NCI-H2227 (cell line): ENCODE measurements at regions not wholly inside any gene's neighbourhood (a gene's known extent, or its start where the extent isn't known, plus 50 kb on each side); places are given as distances from the start of the nearest gene placed in this dataset.
A peak's percentile ranks its signal among the peaks of the same experiment; 100 is the strongest.
"Not testable (repeated sequence)": the region's sequence is repeated elsewhere in the genome, so short reads cannot be mapped to it uniquely, and the experiment has no call there.

Experiments
- DNase-seq: peaks from one replicate; lab custom pipeline; 2025; ENCODE audit not compliant: unreplicated experiment; lab: John Stamatoyannopoulos, UW

DNA sequence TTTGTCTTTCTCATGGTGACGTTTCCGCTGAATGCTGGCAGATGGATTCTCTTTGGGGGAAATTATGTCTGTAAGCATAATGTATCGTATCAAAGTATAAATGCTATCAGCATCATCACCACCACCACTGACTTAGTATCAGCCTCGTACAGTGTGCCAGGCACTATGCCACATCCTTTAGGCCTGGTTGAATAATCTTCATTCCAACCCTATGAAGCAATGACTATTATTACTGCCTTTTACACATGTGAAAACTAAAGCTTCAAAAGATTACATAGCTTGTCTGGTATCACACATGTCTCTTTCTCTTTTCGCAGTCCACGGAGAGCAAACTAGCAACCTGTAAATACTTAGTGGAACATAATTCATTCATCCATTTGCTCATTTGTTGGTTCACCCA lies 166.7 kb upstream of the PRICKLE2 start:
- DNase-seq: no peak

DNA sequence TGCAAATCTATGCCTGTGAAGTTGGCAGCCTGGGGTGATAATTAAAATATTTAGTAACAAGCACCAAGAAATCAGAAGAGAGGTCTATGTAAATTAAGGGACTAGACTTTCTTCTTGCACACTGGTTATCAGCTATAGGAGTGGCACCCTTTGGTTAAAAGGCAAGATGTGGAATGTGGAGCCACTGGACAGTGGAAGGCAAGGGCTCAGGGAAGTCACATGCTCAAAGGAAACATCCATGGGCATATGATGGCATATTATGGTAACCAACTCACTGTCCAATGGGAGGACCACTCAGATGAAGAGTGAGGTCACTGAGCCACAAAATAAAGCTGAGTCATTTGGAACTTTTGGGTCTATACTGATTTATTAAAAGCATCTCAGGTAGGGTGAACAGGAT lies 165.6 kb upstream of the PRICKLE2 start:
- DNase-seq: no peak

DNA sequence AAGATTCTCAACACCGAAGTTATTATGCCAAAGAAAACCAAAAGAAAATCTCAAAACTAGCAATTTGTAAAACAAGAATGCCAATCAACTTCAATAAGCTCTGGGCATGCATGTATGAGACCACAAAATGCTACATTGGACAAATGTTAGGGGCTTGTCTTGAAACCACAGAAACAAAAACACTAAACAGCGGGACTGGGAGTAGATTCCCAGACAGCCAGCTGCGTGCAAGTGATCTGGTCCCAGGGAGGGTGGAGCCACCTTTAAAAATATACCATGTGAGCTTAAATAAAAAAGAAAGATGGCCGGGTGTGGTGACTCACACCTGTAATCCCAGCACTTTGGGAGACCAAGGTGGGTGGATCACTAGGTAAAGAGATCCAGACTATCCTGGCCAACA lies 163.6 kb upstream of the PRICKLE2 start:
- DNase-seq: no peak

DNA sequence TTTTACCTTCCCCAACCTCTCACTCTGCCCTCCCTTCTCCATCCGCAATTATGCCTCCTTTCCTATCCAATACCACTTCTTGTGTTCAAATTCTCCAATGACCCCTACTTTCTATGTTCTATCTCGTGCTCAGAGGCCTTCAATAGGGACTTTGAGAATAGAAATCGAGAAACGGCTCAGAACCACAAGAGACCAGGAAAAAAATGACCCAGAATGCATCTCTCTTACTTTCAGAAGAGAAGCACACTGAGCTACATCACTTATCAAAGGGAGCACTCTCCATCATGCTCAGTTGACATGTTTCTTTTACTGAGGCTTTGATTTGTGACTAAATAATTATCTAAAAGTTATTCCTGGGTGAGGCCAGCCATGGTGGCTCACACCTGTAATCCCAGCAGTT lies 162.4 kb upstream of the PRICKLE2 start:
- no peak for DNase-seq

DNA sequence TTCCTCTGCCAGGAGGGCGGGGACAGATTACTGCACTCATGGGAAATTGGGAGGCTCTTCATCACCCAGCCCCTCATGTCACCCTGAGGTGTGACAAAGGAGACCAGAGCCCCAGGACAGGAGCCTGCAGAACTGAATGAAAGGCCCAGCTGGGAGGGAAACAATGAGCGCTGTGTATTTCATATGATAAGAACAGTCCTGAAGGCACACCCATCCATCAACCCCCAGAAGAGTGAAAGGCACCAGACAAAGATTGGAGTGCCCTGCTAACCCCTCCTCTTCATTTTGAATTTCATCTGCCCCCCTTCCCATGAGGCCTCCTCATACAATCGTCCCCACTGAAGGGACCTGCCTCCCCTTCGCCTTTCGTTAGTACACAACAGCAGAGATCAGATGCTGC lies 160.0 kb upstream of the PRICKLE2 start:
- DNase-seq: peak; percentile 39

DNA sequence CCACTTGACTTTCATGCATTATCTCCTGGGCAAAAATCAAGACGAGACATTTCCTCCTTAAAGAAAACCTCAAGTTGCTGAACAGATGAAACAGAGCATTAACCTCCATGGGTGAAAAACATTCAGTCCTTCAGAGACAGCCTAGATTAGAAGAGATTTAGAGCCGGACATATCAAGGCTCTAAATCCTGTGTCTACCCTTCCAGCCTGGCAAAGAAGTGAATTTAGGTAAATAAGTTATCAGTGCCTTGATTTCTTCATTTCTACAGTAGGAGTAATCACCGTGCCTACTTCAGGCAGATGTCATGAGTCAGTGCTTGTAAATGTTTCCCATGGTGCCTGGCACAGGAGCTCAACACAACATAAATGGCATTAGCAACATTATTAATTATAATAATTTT lies 159.3 kb upstream of the PRICKLE2 start:
- DNase-seq: no peak

DNA sequence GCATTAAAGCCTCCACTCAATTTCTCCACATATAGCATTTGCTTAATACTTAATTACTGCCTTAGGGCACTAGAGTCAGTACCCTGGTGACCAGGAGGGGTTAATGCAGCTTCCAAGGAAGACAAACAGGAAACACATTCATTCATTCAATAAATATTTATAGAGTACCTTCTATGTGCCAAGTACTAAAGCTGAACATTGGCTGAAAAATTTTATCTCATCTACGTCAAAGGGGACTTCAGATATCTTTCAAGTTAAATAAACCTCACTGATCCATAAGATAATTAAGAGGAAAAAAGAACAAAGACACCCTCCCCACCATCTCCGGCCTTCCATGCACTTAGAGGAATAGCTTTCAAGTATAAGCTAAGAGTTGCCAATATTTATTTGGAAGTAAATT lies 156.9 kb upstream of the PRICKLE2 start:
- no peak for DNase-seq

DNA sequence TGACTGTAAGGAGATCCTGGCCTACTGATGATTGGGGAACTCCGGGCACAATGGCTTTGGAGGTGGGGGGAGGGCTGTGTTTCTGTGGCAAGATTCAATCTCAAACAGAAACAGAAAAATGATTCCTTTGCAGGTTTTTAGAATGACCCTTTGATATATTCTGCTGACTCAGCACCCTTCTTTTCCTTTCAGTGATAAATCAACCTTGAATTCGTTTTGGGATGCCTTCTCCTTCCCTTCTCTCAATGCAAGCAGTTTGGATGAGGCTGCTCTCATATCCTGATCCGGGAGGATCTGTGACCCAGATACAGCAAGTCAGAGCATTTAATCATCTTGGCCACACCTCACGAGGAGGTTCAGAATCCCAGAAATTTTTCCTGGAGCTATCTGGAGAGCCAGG lies 156.1 kb upstream of the PRICKLE2 start:
- no peak for DNase-seq

DNA sequence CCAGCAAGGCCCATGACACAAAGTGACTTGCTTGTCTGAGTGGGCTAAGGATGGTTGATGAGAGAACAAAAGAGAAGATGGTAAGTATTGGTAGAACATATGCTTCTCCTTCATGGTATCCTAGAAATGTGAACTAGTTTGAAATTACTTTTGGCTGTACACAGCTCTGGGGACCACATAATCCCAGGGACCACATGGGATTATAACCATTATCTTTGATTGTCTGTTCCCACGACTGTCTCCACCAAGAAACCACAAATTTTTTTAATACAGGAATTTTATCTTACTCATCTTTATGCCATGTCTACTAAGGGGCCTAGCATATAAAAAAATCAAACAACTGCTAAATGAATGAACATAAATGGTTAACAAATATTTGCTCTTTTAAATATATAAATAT lies 155.3 kb upstream of the PRICKLE2 start:
- DNase-seq: no peak

DNA sequence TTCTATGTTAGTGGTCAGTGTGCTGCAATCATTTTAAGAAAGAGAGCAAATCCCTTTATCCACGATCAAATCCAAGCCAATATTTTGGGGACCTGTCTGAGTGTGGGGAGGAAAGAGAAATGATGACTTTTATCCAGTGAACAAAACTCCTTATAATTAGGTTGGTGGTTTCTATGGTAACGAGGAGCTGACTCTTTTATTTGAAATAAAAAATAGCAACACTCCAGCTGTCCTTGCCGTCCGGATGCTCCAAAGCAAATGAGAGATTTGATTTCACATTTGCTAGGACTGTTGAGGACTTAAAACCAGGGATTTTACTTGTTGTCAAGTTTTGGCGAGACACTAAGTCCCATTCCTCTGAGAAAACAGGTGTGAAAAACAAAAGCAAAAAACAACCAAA lies 154.0 kb upstream of the PRICKLE2 start:
- DNase-seq: peak; percentile 5

DNA sequence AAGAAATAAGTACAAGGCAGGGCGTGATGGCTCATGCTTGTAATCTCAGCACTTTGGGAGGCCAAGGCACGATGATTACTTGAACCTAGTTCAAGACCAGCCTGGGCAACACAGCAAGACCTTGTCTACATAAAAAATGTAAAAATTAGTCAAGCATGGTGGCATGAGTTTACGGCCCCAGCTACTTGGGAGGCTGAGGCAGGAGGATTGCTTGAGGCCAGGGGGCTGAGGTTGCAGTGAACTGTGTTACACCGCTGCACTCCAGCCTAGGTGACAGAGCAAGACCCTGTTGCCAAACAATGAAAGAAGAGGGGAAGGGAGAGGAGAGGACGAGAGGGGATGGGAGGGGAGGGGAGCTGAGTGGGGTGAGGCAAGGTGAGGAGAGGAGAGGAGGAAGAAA lies 152.7 kb upstream of the PRICKLE2 start:
- DNase-seq: no peak

DNA sequence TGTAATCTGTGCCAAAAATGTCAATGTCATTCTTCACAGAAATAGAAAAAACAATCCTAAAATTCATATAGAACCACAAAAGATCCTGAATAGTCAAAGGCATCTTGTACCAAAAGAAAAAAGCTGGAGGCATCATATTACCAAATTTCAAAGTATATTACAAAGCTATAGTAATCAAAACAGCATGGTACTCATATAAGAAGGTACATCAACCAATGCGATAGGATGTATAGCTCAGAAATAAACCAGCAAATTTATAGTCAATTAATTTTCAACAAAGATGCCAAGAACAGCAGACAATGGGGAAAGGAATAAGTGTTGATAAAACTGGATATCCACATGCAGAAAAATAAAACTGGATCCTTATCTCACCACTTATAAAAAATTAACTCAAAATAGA lies 150.5 kb upstream of the PRICKLE2 start:
- DNase-seq: no peak

DNA sequence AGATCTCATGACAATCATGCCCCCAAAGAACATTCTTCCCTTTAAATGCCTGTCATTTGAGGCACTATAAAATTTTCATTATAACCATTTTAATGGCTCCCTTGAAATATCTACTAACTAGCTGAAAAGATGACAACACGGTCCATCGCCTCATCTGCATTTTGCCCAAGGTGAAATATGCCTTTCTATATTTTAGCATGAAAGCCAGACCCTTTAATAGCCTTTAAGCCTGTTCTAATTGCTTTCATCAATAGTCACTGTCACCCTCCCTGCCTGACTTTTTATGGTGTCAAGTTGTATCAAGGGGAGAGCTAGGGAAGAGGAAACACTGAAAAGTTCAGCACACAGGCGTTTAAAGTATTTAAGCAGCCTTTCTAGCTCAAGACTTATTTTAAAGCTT lies 144.1 kb upstream of the PRICKLE2 start:
- no peak for DNase-seq

DNA sequence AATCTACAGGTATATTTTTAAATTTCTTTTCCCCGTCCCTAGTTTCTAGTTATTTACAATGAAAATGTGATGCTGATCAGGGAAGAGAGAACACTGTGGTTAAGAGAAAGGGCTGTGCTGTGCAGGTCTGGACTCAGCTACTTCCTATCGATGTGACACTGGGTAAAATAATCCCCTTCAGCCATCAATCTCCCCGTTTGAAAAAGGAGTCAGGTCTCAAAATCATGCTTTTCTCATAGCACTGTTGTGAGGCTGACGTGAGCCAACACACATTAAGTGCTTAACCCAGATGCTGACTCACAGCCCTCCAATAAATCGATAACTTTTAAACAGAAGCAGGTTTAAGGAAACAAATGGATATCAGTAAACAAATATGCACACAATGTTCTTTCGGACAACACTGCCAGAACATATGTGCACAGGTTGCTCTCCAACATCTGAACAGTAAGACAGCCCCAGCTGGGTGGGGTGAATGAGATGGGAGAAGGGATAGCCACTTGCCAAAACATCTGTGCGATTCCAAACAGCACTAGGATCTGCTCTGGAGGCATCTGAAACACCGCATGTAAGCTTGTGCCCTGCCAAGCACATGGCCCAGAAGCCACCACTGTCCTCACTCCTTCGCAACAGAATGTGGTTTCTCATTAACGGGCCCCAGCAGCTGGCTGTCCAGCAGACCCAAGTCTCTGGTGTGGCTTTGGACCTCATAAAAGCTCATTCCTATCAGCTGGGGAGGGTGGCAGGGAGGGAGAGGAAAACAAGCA lies 143.2 kb upstream of the PRICKLE2 start:
- DNase-seq: no peak

DNA sequence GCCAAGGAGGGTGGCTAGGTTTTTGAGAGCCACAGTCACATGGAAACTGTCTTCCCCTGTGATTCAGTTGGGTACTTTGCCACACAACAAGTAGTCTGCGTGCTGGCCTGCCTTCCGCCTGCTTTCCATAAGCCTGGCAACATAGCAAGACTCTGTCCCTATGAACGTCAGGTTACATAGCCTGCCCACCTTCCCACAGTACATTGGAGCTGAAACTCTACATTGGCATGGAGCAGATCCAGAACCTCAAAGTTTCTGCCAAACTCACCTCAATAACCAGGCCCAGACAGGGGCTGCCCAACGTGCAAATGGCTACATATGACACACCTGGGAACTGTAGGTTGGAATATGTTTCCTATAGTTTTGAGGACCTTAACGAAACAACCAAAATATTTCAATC lies 140.6 kb upstream of the PRICKLE2 start:
- DNase-seq: no peak

DNA sequence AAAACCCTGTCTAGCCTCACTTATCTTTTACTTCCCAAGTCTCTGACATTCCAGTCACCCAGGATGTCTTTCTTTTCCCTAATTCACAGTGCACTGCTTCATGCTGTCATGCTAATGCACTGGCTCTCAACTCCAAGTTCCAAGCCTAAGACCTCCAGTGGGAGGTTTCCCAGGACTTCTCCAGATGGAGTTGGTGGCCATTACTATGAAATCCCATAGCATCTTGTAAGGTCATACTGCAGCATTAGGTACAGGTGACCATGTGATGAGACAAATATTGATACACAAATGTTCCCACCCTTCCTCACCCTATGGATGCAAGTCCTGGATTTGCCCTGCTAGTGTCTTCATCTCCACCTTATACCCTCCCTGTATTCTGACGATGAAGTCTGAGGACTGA lies 138.6 kb upstream of the PRICKLE2 start:
- DNase-seq: no peak

DNA sequence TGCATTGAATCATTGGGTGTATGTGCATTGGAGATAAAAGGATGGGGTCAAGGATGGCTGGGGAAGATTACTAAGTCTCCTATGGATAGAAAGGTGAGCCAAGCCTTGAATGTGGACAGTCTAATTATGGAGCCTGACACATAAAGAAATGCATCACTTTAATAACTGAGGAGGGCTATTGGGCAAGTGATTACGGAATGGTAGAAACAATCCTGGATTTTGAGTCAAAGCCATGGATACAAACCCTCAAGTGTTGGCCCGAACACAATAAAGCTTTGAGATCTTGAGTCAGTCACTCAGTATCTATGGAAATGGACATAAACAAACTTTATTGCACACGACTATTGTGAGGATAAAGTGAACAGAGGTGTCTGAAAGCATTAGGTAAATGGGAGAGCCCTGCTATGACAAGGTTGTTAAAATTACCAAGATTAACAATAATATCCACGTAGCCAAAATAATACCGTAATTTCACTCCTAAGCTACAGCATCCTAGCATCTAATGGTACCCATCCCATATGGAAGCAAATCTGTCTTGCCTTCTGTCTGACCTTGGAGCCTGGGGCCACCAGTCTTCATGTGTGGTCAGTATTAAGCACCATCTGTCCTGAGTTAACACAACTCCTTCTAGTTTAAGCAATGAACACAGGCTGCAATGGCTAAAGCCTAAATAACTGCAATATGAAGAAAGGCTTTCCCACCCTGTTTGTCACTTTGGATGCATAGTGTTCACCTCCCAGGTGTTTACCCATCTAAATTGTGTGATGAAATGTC lies 136.9 kb upstream of the PRICKLE2 start:
- DNase-seq: no peak

DNA sequence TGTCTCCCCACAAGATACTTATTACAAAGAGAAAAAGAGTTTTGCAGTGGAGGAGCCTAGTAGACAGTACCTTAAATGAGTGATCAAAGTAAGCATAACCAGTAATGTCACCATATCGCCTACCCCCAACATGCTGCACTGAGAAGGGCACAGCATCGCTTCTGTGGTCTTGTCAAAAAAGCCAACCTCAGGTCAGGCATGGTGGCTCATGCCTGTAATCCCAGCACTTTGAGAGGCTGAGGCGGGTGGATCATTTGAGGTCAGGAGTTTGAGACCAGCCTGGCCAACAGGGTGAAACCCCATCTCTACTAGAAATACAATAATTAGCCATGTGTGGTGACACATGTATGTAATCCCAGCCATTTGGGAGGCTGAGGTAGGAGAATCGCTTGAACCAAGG lies 135.8 kb upstream of the PRICKLE2 start:
- DNase-seq: not testable (repeated sequence)

DNA sequence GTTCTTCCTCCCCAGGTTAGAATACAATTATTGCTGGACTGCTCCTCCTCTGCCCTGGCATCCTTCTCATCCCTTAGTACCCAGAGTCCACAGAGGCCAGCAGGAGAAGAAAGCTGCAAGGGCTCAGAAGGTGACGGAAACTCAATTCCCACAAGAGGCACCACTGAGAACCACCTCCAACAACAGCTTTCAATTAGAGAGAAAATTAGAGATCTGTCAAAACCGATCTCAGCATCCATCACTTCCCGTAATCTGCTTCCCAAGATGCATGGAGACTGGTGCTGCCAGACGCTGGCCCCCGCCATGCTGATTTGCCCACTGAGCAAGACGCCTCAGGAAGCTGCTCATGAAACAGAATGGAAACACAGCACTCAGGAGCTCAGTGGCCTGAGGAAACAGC lies 135.0 kb upstream of the PRICKLE2 start:
- peak; percentile 64 for DNase-seq

DNA sequence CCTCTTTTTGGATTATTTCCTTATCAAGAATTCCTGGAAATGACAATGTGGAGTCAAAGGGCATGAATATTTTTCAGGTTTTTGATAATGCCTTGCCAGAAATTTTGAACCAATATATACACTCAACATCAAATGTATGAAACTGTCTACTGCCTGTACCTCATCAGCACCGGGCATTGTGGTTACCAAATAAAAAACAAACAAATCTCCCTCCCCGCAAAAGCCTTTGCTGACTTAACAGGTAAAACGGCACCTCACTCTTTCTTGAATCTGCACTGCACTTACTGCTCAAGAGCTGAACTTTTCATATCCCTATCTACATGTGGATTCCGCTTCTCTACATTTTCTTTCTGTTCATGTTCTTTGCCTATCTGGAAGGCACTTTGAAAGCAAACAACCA lies 134.5 kb upstream of the PRICKLE2 start:
- no peak for DNase-seq

DNA sequence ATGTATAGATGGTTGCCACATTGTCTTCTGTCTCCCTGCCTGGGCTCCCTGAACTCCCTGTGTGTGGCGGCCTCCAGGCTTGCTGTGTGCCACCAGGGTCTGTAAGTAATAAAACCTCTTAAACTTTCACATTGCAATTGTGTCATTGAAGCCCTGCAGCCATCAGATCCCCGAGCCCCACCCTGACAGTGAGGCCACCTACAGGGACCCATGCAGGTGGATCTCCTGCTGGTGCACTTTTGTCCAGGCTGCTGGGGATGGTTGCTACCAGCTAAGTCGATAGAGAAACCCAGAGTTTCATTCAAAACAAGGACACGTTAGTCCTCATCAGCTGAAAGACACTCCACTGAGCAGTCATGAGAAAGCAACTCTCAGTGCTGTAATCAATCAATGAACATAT lies 133.6 kb upstream of the PRICKLE2 start:
- no peak for DNase-seq

DNA sequence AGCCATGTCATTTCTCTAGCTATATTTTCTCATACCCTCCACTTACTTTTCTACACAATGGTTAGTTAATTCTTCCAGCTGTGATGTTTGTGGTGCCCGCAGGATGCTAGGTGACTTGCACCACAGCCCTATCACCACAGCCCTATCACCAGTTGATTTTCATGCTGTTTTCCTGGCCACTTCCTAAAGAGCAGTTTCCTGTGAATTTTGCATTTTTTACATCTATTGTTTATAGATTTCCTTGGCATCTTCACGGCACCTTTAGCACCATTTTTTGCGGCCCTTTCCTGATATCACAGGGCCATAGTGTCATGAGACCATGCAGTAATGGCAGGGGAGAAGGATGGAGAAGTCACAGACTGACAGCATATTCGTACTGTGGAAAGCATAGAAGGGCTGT lies 132.9 kb upstream of the PRICKLE2 start:
- DNase-seq: no peak

DNA sequence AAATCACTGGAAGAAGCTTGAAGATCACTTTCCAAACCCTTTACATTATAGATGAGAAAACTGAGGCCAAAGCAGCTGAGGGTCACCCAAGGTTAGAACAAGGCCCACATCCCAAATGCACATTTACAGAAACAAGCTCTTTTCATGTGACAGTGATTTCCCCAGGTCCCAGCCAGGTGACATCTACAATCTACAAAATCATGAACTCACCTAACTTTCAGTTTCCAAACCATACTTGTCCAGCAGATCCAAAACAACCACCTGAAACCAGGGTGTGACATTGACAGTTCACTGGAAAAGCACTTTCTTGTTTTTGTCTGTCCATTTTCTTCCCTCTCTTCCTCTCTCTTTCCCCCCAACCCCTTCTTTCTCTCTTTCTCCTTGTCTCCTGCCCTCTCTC lies 132.2 kb upstream of the PRICKLE2 start:
- DNase-seq: no peak
